T1000 (cell line): ENCODE measurements at regions not wholly inside any gene's neighbourhood (a gene's known extent, or its start where the extent isn't known, plus 50 kb on each side); places are given as distances from the start of the nearest gene placed in this dataset.

Experiments
- DNase-seq: peaks from one replicate; lab custom pipeline; 2025; ENCODE audit warnings: mixed read lengths; lab: John Stamatoyannopoulos, UW

GRCh38 chr10:47231414-47231813, 68.6 kb upstream of the GDF10 start:
- no peak for DNase-seq

DNA sequence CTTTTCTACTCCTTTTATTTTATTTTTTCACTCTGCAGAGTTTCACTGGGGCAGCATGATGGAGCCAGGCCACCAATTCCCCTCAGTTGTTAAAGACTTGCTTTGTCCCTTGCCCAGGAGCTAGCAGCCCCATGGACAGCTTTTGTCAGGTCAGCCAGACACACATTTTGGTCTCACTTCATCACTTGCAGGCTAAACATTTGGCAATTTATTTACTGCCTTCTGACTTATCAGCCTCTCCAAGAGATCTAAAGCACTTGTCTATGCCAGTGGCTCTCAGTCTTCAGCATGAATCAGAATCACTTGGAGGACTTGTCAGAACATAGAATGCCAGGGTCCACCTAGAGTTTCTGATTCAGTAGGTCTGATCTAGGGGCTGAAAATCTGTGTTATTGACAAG, 66.4 kb upstream of the GDF10 start:
- DNase-seq: no peak

- no peak for DNase-seq
Observed at GRCh38 chr10:47235484-47235883, 64.5 kb upstream of the GDF10 start.

GRCh38 chr10:47237316-47238260, 62.4 kb upstream of the GDF10 start:
- DNase-seq: no peak

GRCh38 chr10:47238331-47239095, 61.5 kb upstream of the GDF10 start:
- DNase-seq: no peak

GRCh38 chr10:47239211-47239610, 60.8 kb upstream of the GDF10 start:
- no peak for DNase-seq

DNA sequence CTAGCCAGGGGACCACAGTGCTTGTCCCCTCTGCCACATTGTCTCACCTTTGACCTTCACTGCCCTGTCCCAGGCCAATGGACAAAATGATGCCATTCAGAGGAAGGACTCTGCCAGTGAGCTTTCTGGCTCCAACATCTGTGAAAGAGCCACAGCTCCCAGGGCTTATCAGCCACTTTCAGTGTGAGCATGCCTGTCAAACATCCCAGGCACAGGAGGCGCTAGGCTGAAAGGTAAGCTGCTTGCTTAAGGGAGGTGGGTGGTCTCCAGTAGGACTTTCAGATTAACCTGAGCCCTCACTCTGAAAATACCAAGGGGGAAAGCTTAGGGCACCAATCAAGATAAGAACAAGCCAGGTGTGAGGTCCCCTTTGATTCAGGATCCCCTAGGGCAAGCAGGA, 59.8 kb upstream of the GDF10 start:
- DNase-seq: no peak

DNA sequence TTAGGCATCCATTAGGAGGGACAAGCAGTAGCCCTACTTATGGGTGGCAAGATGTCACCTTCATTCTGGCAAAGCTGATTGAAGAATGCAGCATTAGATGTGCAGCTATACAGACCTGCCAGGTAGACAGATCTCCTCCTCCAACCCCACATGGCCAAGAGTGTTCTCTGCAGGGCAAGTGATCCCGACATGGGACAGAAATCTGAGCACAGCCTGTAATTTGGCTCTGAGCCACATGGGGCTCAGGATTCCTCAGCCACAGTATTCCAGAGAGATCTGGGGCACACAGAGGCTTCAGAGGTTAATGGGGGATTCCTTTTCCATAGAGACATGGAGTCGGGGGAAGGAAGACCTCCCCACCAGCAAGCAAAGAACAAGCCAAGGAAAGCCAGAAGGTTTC, 58.7 kb upstream of the GDF10 start:
- no peak for DNase-seq

DNA sequence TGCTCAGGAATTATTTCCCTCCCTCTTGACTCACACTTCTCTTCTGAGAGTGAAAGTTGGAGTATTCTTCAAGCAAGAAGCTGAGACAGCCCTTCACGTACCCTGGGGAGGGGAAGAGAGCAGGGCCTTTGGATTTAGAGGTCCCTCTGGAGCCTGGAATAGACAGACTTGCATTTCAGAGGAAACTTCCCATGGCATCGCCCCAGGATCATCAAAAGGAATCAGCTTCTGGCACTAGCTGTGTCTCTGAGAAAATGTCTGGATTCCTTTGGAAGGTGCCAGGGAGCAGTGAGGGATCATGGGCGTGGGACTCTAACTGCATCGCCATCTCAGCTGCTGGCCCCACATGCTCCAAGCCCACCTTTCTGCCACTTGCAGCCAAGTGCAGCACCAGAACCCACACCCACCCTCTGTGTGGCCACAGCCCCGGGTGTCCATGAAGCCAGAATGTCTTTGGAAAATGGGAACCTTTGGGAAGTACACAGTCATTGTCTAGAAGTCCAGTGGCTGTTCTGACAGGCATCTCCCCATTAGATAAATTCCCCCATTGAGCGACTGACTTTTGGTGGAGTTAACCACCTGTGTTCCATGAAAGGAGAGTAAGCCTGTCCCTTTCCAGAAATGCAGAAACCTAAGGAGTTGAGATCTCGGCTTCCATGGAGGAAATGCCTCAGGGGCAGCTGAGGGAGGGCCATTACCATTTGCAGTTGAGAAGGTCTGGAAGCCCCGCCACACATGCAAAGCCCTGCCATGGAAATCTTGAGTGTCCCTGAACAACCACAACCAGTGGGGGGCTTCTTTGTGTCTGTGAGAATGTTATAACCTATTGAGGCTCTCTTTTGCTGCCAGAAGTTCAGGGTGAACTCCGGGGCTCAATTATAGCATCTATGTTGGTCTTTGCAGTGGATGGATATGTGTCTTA, 57.8 kb upstream of the GDF10 start:
- DNase-seq: no peak

GRCh38 chr10:47243356-47243755, 56.6 kb upstream of the GDF10 start:
- no peak for DNase-seq

GRCh38 chr10:47243791-47244190, 56.2 kb upstream of the GDF10 start:
- no peak for DNase-seq

GRCh38 chr10:47244560-47245500, 55.2 kb upstream of the GDF10 start:
- DNase-seq: no peak

DNA sequence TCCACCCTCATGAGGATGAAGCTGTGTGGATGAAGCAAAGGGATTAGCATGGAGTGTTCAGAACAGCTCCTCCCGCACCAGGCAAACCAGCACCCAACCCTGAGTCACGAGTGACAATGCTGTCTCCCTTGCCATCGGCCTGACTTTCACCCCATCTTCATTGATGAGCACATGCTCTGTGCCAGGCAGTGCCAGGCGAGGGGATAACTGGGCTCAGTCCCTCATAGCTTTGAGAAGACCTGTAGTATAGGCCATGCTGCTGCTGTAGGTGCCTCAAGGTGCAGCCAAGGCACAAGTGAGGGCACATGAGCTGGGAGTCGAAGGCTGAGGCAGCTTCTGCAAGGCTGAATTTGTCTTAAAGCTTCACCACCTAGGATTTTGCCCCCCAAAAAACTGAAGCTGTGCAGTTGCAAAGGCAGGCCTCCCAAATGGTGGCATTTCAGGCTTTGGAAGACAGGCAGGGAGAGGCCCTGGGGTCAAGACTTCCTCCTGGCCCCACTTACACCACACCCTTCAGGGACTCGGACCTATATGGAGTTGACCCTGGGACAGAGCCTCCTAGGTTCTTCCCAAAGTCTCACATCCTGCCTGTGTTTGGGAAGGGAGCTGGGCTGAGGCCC, 54.2 kb upstream of the GDF10 start:
- no peak for DNase-seq

GRCh38 chr10:47246406-47247147, 53.4 kb upstream of the GDF10 start:
- DNase-seq: no peak

DNA sequence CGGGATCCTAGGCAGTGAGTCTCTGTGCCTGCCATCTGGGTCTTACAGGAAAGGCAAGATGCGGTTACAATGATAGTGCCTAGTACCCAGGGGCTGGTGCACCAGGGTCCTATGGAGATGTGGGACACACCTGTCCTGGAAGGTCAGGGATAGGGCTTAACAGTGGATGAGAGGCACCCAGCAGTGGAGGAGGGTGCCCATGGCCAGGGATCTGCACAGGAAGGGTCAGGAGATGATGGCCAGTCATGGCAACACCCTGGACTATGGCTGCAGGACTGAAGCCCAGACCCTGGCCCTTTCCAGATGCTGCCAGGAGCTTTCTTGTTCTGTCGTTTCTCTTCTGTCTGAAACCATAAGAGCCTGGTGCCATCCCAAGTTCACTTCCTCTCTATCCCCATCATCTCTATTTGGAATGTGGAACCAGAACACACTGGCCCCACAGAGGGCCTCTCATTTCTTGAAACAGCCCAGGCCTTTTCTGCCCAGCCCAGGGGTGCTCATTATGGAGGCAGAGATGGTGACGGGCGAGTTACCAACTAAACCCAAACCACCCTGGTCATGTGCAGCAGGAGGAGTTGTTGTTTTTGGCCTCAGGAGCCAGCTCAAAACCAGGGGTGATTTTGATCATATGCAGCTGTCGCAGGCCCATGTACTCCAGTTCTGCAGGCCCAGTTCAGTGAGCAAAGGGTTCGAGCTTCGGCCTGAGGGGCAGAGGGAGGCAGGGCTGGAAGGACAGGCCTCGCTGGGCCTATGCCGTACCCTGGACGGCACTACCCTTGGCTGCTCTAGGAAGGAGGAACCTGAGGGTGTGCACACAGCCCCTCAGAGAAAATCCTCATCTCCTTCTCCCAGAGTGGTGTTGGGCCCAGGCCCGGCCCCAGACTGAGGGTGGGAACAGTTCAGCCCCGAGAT, 52.6 kb upstream of the GDF10 start:
- no peak for DNase-seq

GRCh38 chr10:47248386-47249090, 51.5 kb upstream of the GDF10 start:
- DNase-seq: no peak

- no peak for DNase-seq
Observed at GRCh38 chr10:47249881-47250280, 50.1 kb upstream of the GDF10 start.
